ENCODE measurements at regions not wholly inside any gene's neighbourhood (a gene's known extent, or its start where the extent isn't known, plus 50 kb on each side); places are given as distances from the start of the nearest gene placed in this dataset.

DNA sequence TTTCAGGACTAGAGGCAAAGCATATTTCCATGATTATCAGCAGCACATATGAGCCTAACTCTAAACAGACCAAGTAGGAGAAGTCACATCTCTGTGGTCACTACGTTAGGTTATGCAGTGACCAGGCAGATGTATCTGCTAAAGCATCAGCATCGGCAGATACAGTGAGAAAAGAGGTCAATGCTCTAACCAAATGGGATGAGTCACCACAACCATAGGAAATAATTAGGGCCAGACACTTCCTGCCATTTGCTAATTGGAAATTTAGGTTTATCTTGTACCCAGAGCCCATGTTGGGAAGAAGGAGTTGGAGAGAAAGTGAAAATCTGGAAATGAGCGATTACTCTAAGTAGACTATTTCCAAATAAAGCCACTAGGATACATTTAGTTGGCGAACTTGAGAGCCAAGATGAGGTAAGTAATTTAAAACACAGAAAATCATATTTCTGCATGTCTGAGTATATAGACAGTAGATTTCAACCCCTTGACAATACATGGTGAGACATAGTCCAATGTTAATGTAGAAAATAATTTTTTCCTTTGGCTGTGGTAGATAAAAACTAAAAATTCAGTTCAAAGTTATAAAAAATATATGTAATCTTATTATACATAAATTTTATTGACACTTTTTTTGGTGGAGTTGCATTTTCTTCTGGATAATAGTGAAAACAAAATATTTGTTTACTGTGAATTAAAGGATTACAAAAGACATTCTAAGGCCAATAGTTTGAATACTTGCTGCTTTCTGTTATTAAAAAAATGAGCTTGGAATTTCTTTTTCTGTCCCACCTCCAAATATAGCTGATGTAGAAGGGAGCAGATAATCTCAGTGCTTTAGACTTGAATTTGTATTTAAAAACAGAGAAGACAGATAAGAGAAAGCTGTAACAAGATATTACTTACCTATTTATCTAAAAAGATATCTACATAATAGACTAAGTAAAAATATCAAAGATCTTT is 104.4 kb upstream of the CSNK1A1L start:
- DNase-seq (ENCODE audit: low spot score) (no peak), ATAC-seq (no peak)
- Mint-ChIP-seq H3K27ac (no peak overlapping the region), H3K9me3 (no peaks in the 10 kb centered on the region), H3K4me1 (0 out of 3 replicates have a peak, but pooled peaks cover 2% of the 10 kb centered on the region), H3K36me3 (ENCODE audit: low read depth) (no peaks in the 10 kb centered on the region), H3K4me3 (no peak overlapping the region), H3K27me3 (ENCODE audit: insufficient read depth, low read depth, poor library complexity) (peaks cover 2% of the 10 kb centered on the region)
- no peaks in the 10 kb centered on the region for H3F3A ChIP-seq (replicated peaks; ENCODE audit: low read depth)
- no peaks in the 10 kb centered on the region for H3K36me3 ChIP-seq (ENCODE audit: insufficient read depth)
- H2AFZ ChIP-seq, result no peak overlapping the region
- peaks cover 11% of the 10 kb centered on the region for H3K9me2 ChIP-seq (ENCODE audit: insufficient read depth)
- H4K20me1 ChIP-seq (replicated peaks; ENCODE audit: insufficient read depth), result no peaks in the 10 kb centered on the region
- H3K4me2 ChIP-seq, result no peak overlapping the region
- no peaks in the 10 kb centered on the region for H3K79me2 ChIP-seq (replicated peaks; ENCODE audit: insufficient read depth)
- H3K4me3 ChIP-seq, result no peak overlapping the region
- H3K4me1 ChIP-seq (ENCODE audit: insufficient read depth), result no peaks in the 10 kb centered on the region
- TF ChIP-seq CREB1 (CRISPR knock-in tag; IDR thresholded peaks at IDR 0.05; ENCODE audit: low read depth), result no peak
- TF ChIP-seq ZNF114 (CRISPR knock-in tag; IDR thresholded peaks at IDR 0.05), result no peak
- no peak for TF ChIP-seq EZH2 (IDR thresholded peaks at IDR 0.05; ENCODE audit: low read depth, unreplicated experiment)
- TF ChIP-seq EZH2phosphoT487 (IDR thresholded peaks at IDR 0.05; ENCODE audit: unreplicated experiment), result no peak
- TF ChIP-seq, protein P1, sequence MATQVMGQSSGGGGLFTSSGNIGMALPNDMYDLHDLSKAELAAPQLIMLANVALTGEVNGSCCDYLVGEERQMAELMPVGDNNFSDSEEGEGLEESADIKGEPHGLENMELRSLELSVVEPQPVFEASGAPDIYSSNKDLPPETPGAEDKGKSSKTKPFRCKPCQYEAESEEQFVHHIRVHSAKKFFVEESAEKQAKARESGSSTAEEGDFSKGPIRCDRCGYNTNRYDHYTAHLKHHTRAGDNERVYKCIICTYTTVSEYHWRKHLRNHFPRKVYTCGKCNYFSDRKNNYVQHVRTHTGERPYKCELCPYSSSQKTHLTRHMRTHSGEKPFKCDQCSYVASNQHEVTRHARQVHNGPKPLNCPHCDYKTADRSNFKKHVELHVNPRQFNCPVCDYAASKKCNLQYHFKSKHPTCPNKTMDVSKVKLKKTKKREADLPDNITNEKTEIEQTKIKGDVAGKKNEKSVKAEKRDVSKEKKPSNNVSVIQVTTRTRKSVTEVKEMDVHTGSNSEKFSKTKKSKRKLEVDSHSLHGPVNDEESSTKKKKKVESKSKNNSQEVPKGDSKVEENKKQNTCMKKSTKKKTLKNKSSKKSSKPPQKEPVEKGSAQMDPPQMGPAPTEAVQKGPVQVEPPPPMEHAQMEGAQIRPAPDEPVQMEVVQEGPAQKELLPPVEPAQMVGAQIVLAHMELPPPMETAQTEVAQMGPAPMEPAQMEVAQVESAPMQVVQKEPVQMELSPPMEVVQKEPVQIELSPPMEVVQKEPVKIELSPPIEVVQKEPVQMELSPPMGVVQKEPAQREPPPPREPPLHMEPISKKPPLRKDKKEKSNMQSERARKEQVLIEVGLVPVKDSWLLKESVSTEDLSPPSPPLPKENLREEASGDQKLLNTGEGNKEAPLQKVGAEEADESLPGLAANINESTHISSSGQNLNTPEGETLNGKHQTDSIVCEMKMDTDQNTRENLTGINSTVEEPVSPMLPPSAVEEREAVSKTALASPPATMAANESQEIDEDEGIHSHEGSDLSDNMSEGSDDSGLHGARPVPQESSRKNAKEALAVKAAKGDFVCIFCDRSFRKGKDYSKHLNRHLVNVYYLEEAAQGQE (IDR thresholded peaks at IDR 0.05; ENCODE audit: unreplicated experiment), result no peak
- no peak for TF ChIP-seq NANOG (IDR thresholded peaks at IDR 0.05; ENCODE audit: borderline replicate concordance)
- TF ChIP-seq, protein P2, sequence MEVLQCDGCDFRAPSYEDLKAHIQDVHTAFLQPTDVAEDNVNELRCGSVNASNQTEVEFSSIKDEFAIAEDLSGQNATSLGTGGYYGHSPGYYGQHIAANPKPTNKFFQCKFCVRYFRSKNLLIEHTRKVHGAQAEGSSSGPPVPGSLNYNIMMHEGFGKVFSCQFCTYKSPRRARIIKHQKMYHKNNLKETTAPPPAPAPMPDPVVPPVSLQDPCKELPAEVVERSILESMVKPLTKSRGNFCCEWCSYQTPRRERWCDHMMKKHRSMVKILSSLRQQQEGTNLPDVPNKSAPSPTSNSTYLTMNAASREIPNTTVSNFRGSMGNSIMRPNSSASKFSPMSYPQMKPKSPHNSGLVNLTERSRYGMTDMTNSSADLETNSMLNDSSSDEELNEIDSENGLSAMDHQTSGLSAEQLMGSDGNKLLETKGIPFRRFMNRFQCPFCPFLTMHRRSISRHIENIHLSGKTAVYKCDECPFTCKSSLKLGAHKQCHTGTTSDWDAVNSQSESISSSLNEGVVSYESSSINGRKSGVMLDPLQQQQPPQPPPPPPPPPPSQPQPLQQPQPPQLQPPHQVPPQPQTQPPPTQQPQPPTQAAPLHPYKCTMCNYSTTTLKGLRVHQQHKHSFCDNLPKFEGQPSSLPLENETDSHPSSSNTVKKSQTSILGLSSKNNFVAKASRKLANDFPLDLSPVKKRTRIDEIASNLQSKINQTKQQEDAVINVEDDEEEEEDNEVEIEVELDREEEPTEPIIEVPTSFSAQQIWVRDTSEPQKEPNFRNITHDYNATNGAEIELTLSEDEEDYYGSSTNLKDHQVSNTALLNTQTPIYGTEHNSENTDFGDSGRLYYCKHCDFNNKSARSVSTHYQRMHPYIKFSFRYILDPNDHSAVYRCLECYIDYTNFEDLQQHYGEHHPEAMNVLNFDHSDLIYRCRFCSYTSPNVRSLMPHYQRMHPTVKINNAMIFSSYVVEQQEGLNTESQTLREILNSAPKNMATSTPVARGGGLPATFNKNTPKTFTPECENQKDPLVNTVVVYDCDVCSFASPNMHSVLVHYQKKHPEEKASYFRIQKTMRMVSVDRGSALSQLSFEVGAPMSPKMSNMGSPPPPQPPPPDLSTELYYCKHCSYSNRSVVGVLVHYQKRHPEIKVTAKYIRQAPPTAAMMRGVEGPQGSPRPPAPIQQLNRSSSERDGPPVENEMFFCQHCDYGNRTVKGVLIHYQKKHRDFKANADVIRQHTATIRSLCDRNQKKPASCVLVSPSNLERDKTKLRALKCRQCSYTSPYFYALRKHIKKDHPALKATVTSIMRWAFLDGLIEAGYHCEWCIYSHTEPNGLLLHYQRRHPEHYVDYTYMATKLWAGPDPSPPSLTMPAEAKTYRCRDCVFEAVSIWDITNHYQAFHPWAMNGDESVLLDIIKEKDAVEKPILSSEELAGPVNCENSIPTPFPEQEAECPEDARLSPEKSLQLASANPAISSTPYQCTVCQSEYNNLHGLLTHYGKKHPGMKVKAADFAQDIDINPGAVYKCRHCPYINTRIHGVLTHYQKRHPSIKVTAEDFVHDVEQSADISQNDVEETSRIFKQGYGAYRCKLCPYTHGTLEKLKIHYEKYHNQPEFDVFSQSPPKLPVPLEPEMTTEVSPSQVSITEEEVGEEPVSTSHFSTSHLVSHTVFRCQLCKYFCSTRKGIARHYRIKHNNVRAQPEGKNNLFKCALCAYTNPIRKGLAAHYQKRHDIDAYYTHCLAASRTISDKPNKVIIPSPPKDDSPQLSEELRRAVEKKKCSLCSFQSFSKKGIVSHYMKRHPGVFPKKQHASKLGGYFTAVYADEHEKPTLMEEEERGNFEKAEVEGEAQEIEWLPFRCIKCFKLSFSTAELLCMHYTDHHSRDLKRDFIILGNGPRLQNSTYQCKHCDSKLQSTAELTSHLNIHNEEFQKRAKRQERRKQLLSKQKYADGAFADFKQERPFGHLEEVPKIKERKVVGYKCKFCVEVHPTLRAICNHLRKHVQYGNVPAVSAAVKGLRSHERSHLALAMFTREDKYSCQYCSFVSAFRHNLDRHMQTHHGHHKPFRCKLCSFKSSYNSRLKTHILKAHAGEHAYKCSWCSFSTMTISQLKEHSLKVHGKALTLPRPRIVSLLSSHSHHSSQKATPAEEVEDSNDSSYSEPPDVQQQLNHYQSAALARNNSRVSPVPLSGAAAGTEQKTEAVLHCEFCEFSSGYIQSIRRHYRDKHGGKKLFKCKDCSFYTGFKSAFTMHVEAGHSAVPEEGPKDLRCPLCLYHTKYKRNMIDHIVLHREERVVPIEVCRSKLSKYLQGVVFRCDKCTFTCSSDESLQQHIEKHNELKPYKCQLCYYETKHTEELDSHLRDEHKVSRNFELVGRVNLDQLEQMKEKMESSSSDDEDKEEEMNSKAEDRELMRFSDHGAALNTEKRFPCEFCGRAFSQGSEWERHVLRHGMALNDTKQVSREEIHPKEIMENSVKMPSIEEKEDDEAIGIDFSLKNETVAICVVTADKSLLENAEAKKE (CRISPR knock-in tag; IDR thresholded peaks at IDR 0.05), result no peak
- TF ChIP-seq, protein P3, sequence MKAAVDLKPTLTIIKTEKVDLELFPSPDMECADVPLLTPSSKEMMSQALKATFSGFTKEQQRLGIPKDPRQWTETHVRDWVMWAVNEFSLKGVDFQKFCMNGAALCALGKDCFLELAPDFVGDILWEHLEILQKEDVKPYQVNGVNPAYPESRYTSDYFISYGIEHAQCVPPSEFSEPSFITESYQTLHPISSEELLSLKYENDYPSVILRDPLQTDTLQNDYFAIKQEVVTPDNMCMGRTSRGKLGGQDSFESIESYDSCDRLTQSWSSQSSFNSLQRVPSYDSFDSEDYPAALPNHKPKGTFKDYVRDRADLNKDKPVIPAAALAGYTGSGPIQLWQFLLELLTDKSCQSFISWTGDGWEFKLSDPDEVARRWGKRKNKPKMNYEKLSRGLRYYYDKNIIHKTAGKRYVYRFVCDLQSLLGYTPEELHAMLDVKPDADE (IDR thresholded peaks at IDR 0.05), result no peak
- no peak for TF ChIP-seq ZNF331 (CRISPR knock-in tag; IDR thresholded peaks at IDR 0.05; ENCODE audit: low read depth)
- no peak for TF ChIP-seq STAT1 (IDR thresholded peaks at IDR 0.05; ENCODE audit: unreplicated experiment)
- TF ChIP-seq, protein P4, sequence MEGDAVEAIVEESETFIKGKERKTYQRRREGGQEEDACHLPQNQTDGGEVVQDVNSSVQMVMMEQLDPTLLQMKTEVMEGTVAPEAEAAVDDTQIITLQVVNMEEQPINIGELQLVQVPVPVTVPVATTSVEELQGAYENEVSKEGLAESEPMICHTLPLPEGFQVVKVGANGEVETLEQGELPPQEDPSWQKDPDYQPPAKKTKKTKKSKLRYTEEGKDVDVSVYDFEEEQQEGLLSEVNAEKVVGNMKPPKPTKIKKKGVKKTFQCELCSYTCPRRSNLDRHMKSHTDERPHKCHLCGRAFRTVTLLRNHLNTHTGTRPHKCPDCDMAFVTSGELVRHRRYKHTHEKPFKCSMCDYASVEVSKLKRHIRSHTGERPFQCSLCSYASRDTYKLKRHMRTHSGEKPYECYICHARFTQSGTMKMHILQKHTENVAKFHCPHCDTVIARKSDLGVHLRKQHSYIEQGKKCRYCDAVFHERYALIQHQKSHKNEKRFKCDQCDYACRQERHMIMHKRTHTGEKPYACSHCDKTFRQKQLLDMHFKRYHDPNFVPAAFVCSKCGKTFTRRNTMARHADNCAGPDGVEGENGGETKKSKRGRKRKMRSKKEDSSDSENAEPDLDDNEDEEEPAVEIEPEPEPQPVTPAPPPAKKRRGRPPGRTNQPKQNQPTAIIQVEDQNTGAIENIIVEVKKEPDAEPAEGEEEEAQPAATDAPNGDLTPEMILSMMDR (conservative IDR thresholded peaks at IDR 0.05; ENCODE audit: low read depth in 2 of 2), result no peak
- no peak for TF ChIP-seq POLR2AphosphoS5 (IDR thresholded peaks at IDR 0.05; ENCODE audit: low read depth)
- TF ChIP-seq JUNB (IDR thresholded peaks at IDR 0.05; ENCODE audit: unreplicated experiment), result no peak
- no peaks in the 10 kb centered on the region for H3K27me3 ChIP-seq (ENCODE audit: insufficient read depth)
- no peak overlapping the region for H3K27ac ChIP-seq (ENCODE audit: low read depth)

Measured in GM23338 (cell line).